ENCODE measurements at regions not wholly inside any gene's neighbourhood (a gene's known extent, or its start where the extent isn't known, plus 50 kb on each side); places are given as distances from the start of the nearest gene placed in this dataset.
"Not testable (repeated sequence)": the region's sequence is repeated elsewhere in the genome, so short reads cannot be mapped to it uniquely, and the experiment has no call there.

DNA sequence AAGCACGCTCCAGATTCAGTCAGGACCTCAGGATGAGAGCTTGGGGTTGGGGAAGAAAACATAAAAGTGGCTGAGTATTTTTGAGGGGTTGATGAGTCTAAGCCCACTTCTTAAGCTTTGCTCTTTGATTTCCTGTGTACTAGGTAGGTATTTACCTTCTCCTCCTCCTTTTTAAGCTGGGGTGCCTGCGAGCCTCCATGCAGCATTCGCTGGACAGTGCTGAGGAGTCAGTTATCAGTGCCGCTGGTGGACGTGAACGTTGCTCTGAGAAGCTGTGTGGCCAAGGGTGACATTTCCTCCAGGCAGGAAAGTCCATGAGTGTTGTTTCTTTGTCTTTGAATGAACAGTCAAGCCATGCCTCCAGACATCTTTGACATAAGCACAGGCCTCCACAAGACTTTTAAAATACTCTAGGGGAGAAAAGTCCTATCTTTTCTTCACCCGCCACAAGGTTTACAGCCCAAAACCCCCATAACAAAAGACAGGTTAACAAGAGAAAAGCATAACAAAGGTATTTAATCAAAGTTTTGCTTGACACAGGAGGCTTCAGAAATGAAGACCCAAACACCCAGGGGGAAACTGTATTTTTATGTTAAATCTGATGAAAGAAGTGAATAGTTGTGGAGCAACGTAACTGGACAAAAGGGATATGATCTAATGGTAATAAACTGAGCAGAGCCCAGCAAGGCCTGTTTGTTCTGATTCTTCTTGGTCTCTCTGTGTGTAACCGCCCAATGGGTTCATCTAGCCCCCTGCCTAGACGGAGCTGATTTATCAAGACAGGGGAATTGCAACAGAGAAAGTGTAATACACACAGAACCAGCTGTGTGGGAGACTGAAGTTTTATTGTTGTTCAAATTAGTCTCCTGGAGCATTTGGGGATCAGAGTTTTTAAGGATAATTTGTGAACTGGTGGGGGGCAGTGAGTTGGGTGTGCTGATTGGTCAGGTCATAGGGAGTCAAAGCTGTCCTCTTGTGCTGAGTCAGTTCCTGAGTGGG lies 217.9 kb downstream of the SPATA31A1 start:
- TF ChIP-seq, protein P1, sequence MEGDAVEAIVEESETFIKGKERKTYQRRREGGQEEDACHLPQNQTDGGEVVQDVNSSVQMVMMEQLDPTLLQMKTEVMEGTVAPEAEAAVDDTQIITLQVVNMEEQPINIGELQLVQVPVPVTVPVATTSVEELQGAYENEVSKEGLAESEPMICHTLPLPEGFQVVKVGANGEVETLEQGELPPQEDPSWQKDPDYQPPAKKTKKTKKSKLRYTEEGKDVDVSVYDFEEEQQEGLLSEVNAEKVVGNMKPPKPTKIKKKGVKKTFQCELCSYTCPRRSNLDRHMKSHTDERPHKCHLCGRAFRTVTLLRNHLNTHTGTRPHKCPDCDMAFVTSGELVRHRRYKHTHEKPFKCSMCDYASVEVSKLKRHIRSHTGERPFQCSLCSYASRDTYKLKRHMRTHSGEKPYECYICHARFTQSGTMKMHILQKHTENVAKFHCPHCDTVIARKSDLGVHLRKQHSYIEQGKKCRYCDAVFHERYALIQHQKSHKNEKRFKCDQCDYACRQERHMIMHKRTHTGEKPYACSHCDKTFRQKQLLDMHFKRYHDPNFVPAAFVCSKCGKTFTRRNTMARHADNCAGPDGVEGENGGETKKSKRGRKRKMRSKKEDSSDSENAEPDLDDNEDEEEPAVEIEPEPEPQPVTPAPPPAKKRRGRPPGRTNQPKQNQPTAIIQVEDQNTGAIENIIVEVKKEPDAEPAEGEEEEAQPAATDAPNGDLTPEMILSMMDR (IDR thresholded peaks at IDR 0.05; ENCODE audit: insufficient read depth, low read depth, low read length), result not testable (repeated sequence)
- TF ChIP-seq EZH2 (IDR thresholded peaks at IDR 0.05; ENCODE audit: insufficient read depth, low read length), result not testable (repeated sequence)

All from astrocyte (in vitro differentiated cells and primary cell).